ENCODE measurements at regions not wholly inside any gene's neighbourhood (a gene's known extent, or its start where the extent isn't known, plus 50 kb on each side); places are given as distances from the start of the nearest gene placed in this dataset.
"Not testable (repeated sequence)": the region's sequence is repeated elsewhere in the genome, so short reads cannot be mapped to it uniquely, and the experiment has no call there.

DNA sequence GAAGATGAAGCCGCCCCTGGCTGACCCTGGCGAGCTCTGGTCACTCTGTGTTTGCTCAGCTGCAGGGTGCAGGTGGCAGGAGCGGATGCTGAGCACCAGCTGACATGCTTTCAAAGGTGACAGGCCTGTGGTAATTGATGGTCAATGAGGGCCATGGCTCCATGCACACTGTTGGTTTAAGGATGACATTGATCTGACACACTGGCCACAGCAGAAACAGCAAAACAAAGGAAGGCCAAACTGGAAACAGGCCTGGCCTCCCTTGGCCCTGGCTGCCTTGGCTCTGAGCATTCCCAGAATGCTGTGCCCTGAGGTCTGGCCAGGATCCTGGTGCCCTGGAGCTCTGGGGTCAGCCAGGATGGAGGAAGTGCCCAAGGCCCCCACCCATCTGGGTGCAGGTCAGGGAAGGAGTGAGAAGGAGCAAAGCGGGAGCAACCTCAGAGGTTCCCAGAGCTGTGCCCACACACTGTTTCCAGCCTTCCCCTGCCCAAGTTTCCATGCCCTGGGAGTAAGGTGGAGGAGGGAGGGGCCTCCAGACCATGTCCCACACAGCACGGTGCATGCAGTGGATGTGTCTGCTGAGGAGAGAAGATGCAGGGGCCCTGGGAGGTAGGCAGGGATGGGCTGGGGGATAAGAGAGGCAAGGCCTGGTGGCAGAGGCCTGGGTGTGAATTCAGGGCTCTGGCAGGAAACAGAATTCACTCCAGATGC is 302.2 kb downstream of the RPS24 start:
- DNase-seq (ENCODE audit: extremely low read depth, low read depth) = no peak

DNA sequence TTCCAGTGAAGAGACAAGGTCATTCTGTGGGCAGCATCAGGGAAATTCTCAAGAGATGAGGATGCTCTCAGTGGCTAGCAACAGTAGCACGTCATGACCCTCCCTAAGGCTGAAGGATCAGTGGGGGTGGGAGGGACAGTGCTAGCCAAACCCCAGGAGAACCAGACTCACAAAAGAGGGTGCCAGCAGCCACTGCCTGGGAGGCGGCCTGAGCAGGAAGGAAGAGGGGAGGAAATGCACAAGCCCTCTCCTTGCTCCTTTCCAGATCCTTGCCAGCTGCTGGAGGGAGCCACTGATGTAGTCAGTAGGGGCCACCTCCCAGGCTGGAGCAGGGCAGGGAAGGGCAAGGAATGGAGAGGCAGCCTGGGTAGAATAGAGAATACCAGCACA is 302.7 kb downstream of the RPS24 start:
- DNase-seq (ENCODE audit: extremely low read depth, low read depth) = no peak

DNA sequence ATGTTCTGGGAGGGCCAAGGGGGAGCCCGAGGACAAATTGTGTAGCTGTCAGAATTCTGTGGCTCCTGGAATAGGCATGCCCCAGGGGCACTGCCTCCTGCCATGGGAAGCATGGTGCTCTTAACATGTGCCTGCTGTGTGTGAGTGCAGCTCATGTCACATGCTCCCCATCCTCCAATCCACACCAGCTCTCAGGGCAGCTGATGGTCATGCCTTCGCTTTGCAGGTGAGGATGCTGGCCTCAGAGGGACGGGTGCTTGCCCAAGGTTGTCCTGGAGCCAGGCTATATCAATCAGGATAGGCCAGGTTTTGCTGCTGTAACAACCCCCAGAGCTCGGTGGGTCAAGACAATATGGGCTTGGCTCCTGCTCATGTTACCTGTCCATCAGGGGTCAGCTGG is 303.4 kb downstream of the RPS24 start:
- DNase-seq (ENCODE audit: extremely low read depth, low read depth) = no peak

DNA sequence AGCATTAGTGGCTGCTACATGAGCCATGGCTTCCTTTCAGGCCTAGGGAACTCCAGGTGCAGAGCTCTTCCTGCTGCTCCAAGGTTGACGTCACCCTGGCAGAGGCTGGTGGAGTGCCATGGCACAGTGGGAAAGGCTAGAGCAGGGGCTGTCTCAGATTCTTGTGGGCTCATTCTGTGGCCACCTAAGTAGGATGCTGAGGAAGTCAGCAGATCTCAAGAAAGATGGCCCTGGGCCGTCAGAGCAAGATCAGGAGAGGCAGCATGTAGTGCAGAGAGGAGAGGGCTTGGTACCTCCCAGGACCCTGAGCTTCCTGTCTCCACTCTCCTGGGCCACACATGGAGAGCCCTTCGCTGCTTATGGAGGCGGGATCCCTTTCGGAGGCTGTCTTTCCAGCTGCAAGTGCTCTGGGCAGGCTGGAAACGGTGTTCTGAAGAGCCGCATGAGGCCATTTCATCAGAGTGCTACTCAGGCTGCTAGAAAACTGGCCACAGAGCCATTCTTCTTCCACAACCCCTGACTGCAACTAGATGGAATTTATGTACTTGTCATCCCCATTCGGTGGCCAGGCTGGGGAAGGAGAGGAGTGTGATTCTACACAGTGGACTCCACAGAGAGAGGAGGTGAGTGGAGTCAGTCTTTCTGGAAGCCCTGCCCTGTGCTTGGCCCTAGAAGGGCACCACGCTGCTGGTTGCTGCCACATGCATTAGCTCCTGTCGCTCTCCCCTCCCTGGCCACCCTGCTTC is 304.2 kb downstream of the RPS24 start:
- DNase-seq (ENCODE audit: extremely low read depth, low read depth) = no peak

DNA sequence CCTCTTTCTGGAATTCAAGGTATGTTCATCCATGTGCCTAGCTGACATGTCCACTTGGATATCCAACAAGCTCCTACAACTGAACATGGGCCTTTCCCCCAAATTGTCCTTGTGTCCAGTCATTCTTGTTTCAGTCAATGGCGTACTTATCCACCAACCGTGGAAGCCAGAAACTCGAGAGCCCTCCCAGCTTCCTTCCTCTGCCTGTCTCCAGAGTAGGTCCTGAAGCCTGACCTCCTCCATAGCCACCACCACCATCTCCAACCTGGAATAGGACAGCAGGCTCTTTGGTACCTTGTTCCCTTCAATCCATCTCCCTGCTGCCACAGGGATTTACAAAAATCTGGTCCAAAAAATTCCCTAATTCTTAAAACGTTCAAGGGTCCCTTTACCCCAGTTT is 305.1 kb downstream of the RPS24 start:
- DNase-seq (ENCODE audit: extremely low read depth, low read depth) = no peak

DNA sequence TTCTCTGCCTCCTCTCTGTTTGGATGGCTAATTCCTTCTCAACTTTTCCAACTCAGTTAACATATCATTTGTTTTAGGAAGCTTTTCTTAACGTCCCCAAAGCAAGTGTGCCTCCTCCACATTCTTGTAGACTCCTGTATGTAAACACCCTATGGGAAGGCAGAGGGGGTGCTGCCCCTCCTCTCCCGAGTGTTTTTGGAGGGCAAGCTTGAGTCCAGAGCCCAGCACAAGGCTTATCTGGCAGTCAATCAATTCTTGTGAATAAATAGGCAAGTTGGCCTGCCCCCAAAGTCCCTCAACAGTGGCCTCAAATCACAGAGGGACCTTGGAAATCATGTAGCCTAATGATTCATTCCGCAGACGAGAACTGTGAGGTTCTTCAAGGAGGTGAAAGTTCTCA is 305.6 kb downstream of the RPS24 start:
- no peak for DNase-seq (ENCODE audit: extremely low read depth, low read depth)

DNA sequence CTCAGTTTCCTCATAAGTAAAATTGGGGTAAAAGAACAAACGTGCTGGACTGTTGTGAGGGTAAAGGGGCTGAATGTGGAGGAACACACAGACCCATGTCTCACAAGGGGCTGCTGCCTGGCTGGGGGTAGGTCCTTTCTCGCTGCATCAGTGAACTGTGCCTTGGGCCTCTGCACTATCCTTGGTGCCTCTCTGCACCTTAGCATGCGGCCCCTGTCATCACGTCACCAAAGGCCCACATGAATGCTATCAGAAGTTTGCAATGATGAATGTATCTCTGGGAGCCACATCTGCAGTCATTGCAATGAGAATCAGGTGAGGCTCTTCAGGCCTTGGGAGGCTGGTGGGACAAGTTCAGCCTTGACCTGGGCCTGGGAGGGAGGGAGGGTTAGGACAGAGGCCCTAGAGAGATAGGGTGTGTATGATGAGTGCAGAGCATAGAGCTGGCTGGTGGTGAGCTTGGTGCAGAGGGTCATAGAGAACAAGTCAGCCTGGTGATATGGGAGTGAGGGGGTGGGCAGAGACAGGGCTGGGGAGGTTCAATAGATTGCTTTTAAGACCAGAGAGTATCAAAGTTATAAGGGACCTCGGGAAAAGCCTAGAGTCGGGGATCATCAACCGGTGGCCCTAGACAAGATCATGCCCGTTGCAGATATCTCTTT is 308.4 kb downstream of the RPS24 start:
- no peak for DNase-seq (ENCODE audit: extremely low read depth, low read depth)

DNA sequence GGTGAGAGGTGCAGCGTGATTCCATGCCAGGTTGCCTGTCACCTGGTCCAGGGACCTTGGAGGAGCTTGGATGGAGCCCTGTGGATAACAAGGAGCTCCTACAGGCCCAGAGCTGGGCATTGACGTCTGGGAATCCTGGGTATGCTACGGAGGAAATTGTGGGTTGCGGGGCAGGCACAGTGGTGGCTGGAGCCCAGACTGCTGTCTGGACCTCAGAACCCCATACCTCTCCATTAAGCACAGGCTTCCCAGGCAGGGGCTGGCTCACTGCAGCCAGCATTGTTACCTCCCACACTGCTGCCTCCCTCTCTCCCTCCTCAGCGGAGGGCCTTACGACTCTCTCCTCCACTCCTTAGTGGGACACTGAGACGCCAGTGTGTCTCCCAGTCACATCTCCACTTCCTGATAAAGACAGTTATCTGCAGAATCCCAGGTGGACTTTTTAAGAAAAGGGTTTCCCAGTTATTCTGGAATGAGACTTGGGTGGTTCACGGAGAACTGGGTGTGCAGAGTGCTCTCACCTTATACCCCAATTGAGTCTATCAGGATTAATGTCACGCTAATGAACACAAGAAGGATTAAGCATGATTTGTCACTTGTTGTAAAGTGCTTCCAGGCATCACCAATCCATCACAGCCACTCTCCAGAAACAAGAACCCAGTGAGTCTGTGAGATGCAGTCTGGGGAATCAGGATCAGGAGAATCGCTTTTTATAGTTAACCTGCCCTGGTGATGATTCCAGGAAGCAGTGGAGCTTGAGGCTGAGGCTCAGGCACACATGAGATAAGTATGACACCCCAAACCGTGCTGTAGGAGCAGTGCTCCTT is 309.4 kb downstream of the RPS24 start:
- DNase-seq (ENCODE audit: extremely low read depth, low read depth) = no peak

DNA sequence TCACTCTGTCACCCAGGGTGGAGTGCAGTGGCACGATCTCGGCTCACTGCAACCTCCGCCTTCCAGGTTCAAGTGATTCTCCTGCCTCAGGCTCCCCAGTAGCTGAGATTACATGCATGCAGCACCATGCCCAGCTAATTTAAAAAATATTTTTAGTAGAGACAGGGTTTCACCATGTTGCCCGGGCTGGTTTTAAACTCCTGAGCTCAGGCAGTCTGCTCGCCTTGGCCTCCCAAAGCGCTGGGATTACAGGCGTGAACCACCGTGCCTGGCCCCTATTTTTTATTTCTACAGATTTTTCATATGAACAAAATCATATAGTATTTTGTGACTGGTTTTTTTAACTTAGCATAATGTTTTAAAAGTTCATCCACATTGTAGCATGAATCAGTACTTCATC is 310.6 kb downstream of the RPS24 start:
- not testable (repeated sequence) for DNase-seq (ENCODE audit: extremely low read depth, low read depth)

DNA sequence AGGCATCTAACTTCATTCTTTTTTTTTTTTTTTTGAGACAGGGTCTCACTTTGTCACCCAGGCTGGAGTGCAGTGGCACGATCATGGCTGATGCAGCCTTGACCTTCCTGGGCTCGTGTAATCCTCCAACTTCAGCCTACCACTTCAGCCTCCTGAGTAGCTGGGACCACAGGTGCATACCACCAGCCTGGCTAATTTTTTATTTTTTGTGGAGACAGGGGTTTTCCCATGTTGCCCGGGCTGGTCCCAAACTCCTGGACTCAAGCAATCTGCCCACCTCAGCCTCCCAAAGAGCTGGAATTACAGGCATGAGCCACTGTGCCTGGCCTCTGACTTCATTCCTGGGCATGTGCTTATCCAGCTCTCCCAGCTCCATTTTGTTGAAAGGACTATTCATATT is 311.9 kb downstream of the RPS24 start:
- DNase-seq (ENCODE audit: extremely low read depth, low read depth) = not testable (repeated sequence)

DNA sequence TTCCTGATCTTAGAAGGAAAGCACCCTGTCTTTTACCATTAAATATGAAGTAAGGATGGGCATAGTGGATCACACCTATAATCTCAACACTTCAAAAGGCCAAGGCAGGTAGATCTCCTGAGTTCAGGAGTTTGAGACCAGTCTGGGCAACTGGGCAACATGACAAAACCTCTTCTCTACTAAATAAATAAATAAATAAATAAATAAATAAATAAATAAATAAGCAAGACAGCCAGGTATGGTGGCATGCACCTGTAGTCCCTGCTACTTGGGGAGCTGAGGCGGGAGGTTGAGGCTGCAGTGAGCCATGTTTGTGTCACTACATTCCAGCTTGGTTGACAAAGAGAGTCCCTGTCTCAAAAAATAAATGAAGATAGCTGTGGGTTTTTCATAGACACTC is 313.1 kb downstream of the RPS24 start:
- DNase-seq (ENCODE audit: extremely low read depth, low read depth) = no peak

DNA sequence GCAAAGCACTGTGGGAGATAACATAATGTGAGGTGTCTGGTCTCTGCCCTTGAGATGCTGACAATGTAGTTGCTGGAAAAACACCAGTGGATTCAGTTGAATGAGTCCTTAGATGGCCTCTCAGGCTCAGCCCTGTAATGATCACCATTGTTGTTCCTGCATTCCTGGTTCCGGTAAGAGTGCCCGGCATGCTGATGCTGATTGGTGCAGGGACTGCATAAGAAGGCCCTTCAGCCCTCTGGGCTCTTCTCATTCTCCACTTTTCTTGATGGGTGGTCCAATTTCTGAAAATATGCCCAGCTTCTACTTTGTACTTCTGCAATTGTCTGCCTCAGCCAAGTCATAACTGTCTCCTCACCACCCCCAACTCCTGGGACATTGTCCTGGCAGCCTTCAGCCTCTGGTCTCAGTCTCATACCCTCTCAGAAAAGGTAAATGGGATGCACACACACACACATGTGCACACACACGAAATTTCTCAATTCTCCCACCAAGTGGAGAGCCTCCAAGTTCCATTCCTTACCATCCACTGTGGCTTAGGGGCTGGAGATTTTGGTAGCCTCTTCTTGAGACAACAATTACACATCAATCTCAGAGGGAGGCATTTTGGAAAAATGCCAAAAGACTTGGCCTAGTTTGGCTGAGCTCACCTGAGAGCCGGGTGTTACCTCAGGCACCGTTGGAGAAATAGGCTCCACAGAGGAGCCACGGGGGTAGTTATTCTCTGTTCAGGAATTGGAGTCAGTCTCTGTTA is 314.9 kb downstream of the RPS24 start:
- DNase-seq (ENCODE audit: extremely low read depth, low read depth) = no peak

DNA sequence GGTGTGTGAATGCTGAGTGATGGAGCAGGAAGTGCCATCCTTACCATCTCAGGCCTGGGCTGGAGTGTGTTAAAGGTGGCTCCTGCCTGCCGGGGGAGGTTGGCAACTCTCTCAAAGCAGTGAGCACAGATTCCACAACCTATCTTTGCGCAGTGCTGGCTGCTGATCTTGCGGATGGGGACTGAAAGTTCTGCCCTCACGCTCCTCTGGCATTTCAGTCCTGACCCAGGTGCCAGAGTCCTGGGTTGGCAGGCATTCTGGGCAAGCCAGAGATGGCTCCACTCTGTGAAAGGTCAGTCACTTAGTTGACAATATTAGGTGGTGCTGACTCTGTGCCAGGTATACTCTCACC is 315.5 kb downstream of the RPS24 start:
- no peak for DNase-seq (ENCODE audit: extremely low read depth, low read depth)

DNA sequence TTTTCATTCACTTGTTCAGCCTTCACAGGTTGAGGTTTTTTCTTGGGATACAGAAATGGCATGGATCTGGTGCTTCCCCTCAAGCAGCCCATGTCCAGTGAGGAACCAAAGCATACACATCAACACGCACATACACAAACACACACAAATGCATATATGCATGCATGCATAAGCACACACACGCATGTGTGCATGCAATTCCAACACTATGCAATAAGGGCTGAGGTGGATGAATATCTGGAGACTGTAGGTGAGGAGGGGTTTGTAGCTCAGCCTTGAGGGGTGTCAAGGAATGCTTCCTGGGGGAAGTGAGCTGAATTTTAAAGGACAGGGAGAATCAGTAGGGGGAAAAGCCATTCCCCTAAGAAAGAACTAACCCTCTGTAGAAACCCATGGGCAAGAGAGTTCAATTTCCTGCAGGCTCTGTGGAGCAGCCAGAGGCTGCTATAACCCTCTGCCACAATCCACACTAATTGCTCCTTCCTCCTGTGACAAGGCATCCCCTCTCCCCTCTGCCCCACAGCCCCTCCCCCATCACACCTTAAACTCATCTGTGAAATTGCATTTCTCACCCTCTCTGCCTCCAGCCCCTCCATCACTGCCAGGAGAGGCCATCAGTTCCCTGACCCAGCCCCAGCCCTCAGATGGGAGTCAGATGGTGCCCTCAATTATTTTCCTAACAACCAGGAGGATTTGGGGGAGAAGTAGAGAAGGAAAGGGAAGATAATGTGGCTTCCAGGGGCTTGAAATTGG is 316.4 kb downstream of the RPS24 start:
- no peak for DNase-seq (ENCODE audit: extremely low read depth, low read depth)

DNA sequence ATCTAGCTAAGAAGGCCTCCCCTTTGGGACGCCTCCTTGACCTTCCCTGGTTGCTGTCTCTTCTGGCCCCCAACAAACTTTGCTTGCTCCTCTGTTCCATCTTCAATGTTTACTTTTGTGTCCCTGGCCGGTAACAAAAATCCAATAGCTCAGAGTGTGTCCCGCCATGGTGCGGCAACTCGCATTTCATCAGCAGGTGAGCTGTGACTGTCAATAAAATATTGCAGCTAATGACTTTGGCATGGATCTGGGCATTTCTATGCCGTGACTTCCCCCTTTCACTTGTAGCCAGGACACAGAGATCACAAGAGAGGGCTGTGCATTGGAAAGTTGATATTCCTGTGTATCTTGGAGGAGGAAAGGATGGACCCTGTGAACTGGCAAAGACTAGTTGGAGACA is 317.6 kb downstream of the RPS24 start:
- no peak for DNase-seq (ENCODE audit: extremely low read depth, low read depth)

DNA sequence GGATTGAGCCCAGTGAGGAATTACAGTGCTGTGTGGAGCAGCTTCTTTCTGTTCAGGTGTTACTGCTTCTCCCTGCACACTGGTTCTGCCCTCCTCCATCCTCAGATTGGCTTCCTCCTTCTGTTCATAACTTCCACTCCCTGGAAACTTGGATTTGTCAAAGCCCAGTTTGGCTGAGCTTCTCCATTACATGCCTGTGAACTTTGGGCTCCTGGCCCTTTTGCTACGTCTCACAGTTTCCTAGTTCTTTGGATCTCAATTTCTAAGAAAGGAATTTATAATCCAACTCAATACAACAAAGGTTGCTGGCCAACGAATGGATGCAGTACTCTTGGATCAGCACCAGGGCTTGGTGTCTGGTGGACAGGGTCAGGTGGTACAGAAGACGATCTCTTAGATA is 318.1 kb downstream of the RPS24 start:
- DNase-seq (ENCODE audit: extremely low read depth, low read depth) = no peak

DNA sequence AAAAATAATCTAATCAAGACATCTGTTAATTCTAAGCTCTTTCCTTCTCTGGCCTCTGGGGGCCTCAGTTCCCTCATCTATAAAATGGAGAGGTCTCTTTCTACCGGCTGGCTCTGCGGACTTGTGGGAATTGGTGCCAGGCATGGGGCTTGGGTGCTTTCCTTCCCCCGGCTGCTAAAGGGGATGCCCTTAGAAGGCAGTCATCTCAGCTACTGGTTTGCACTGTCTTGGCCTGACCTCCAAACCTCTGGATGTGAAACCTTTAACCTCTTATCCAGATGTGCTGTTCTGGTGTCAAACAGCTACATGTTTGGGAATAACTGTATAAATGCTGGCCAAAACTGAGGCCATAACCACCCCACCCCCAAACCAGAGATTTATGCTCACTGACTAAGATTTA is 320.0 kb downstream of the RPS24 start:
- DNase-seq (ENCODE audit: extremely low read depth, low read depth) = no peak

DNA sequence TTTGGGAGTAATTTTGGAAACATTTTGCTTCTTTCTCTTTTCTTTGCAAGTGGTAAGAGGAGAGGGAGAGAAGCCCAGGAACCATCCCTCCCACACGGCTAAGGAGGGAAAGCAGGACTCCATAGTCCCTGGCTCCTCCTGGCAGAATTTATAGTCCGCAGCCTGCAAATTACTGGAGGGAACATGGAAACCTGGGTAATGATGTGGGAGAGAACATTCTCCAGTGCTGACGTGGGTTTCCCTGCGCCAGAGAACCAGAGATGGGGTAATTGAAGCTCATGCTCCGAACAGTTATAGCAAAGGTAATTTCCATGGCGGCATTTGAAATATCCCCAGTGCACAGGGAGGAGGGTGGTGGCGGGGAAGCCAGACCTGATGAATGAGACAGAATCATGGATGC is 320.4 kb downstream of the RPS24 start:
- DNase-seq (ENCODE audit: extremely low read depth, low read depth) = no peak

DNA sequence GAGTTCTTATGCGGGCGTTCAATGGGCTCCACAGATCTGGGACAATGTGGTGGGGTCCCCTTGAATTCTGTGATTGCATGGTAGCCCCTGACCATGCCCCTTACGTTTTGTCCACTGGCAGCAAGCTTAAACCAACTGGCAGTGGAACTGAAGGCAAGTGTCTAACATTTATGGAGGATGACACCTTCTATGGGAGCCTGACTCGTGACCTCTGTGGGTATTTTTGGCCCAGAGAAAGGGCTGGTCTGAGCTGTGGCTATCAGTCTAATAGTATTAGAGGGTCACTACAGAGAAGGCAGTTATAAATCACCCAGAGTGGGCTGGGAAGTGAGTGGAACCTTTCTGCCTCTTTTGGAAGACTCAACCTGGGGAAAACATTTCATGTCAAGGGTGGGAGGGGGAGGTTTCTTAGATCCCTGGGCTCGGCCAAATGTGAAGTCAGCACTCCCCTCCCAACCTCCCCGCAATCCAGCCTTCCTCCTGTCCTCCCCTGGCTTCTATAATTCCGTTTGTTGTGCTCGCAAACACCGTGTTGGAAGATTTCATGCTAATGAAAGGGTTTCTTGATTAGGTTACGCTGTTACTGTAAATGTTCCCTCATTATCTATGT is 322.7 kb downstream of the RPS24 start:
- no peak for DNase-seq (ENCODE audit: extremely low read depth, low read depth)
